Neural progenitor cell (in vitro differentiated cells): ENCODE measurements at regions not wholly inside any gene's neighbourhood (a gene's known extent, or its start where the extent isn't known, plus 50 kb on each side); places are given as distances from the start of the nearest gene placed in this dataset.

ENCODE experiments used
- DNase-seq: peaks from one replicate; pipeline ENCODE4 v3.0.0-alpha.2; 2016; ENCODE audit warnings: low spot score
- H2AFZ ChIP-seq: fragments of 200-600 bp; sonication (generic); replicated peaks from 2 replicates; pipeline ENCODE4 v1.6.1; 2016; ENCODE audit warnings: antibody characterized with exemption
- H3F3A ChIP-seq: fragments of 200-600 bp; sonication (generic); 2 replicates; pipeline ENCODE4 v1.6.1; 2016; ENCODE audit warnings: antibody characterized with exemption, low read depth
- H3K27ac ChIP-seq: fragments of 200-600 bp; sonication (generic); 2 replicates; pipeline ENCODE4 v1.5.1; 2016; ENCODE audit warnings: mild to moderate bottlenecking
- H3K27me3 ChIP-seq: fragments of 200-600 bp; sonication (generic); 2 replicates; pipeline ENCODE4 v1.6.1; 2016; ENCODE audit warnings: mild to moderate bottlenecking, moderate library complexity
- H3K36me3 ChIP-seq: fragments of 200-600 bp; sonication (generic); 2 replicates; pipeline ENCODE4 v1.5.1; 2016
- H3K4me1 ChIP-seq: fragments of 200-600 bp; sonication (generic); 2 replicates; pipeline ENCODE4 v1.6.1; 2016; ENCODE audit warnings: mixed run types
- H3K4me2 ChIP-seq: fragments of 200-600 bp; sonication (generic); 2 replicates; pipeline ENCODE4 v1.6.1; 2016
- H3K4me3 ChIP-seq: fragments of 200-600 bp; sonication (generic); 2 replicates; pipeline ENCODE4 v1.5.1; 2016
- H3K79me2 ChIP-seq: fragments of 200-600 bp; sonication (generic); 2 replicates; pipeline ENCODE4 v1.6.1; 2016; ENCODE audit warnings: low read depth
- H3K9ac ChIP-seq: fragments of 200-600 bp; sonication (generic); 2 replicates; pipeline ENCODE4 v1.6.1; 2016
- H3K9me3 ChIP-seq: fragments of 200-600 bp; sonication (generic); 2 replicates; pipeline ENCODE4 v1.5.1; 2016; ENCODE audit warnings: low read depth
- H4K20me1 ChIP-seq: fragments of 200-600 bp; sonication (generic); 2 replicates; pipeline ENCODE4 v1.6.1; 2016; ENCODE audit warnings: low read depth
- H3K27ac Mint-ChIP-seq: 3 replicates; pipeline ENCODE4 v1.8.0; 2021; ENCODE audit warnings: mixed read lengths
- H3K27me3 Mint-ChIP-seq: 2 replicates; pipeline ENCODE4 v1.8.0; 2022; ENCODE audit warnings: low read depth, mild to moderate bottlenecking, inconsistent platforms, moderate library complexity, mixed read lengths; ENCODE audit not compliant: insufficient read depth
- H3K36me3 Mint-ChIP-seq: 3 replicates; pipeline ENCODE4 v1.8.0; 2021; ENCODE audit warnings: mixed read lengths
- H3K4me1 Mint-ChIP-seq: 3 replicates; pipeline ENCODE4 v1.8.0; 2021; ENCODE audit warnings: mixed read lengths
- H3K4me3 Mint-ChIP-seq: 3 replicates; pipeline ENCODE4 v1.8.0; 2021; ENCODE audit warnings: mild to moderate bottlenecking, moderate library complexity, mixed read lengths
- H3K9me3 Mint-ChIP-seq: 3 replicates; pipeline ENCODE4 v1.8.0; 2020; ENCODE audit warnings: mixed read lengths
- EZH2 ChIP-seq: fragments of 200-600 bp; sonication (generic); IDR thresholded peaks from 2 replicates; pipeline ENCODE4 v1.6.1; 2017; ENCODE audit warnings: antibody characterized with exemption, mild to moderate bottlenecking, moderate library complexity
- EZH2phosphoT487 ChIP-seq: fragments of 200-600 bp; sonication (generic); IDR thresholded peaks from 2 replicates; pipeline ENCODE4 v1.6.1; 2017; ENCODE audit warnings: antibody characterized with exemption
- TF ChIP-seq, protein P1 (sequence below): fragments of 200-600 bp; sonication (generic); IDR thresholded peaks from 2 replicates; pipeline ENCODE4 v1.5.1; 2017; ENCODE audit warnings: antibody characterized with exemption, mild to moderate bottlenecking

- H3F3A ChIP-seq = peaks cover 15% of the 10 kb centered on the region
- Mint-ChIP-seq H3K36me3 (peaks cover 6% of the 10 kb centered on the region), H3K4me1 (peaks cover 22% of the 10 kb centered on the region), H3K4me3 (no peak overlapping the region), H3K9me3 (peaks cover 9% of the 10 kb centered on the region), H3K27me3 (peaks cover 2% of the 10 kb centered on the region), H3K27ac (no peak overlapping the region)
- DNase-seq = no peak
- no peak overlapping the region for H2AFZ ChIP-seq
- TF ChIP-seq EZH2 (no peak), EZH2phosphoT487 (no peak)
- TF ChIP-seq, protein P1, sequence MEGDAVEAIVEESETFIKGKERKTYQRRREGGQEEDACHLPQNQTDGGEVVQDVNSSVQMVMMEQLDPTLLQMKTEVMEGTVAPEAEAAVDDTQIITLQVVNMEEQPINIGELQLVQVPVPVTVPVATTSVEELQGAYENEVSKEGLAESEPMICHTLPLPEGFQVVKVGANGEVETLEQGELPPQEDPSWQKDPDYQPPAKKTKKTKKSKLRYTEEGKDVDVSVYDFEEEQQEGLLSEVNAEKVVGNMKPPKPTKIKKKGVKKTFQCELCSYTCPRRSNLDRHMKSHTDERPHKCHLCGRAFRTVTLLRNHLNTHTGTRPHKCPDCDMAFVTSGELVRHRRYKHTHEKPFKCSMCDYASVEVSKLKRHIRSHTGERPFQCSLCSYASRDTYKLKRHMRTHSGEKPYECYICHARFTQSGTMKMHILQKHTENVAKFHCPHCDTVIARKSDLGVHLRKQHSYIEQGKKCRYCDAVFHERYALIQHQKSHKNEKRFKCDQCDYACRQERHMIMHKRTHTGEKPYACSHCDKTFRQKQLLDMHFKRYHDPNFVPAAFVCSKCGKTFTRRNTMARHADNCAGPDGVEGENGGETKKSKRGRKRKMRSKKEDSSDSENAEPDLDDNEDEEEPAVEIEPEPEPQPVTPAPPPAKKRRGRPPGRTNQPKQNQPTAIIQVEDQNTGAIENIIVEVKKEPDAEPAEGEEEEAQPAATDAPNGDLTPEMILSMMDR = no peak
- H3K27me3 ChIP-seq = no peaks in the 10 kb centered on the region
- no peak overlapping the region for H3K9ac ChIP-seq
- no peaks in the 10 kb centered on the region for H3K36me3 ChIP-seq
- no peaks in the 10 kb centered on the region for H3K79me2 ChIP-seq
- peaks cover 39% of the 10 kb centered on the region for H3K4me1 ChIP-seq
- peaks cover 13% of the 10 kb centered on the region for H4K20me1 ChIP-seq
- H3K4me3 ChIP-seq = no peak overlapping the region
- no peak overlapping the region for H3K27ac ChIP-seq
- peaks cover 3% of the 10 kb centered on the region for H3K9me3 ChIP-seq
- no peak overlapping the region for H3K4me2 ChIP-seq
Observed at GRCh38 chr12:66765204-66765603, 86.3 kb upstream of the GRIP1 start.

DNA sequence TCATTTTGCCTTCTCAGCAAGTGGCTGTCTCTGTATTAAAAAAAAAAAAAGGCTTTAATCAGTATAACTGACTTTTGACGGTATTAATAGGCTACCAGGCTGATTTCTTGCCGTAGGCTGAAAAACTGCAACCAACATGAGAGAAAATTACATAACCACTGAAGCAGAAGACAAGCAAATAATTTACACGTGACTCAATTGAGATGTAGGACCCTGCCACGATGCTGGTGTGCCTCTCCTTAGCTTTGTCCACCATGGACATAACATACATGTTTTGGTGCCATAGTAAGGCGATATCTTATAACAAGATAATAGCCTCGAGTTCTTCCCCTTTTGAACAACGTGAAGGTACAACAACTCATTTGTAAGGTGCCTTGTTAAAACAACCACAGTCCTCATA lies 88.7 kb upstream of the GRIP1 start:
- Histone ChIP-seq H3K4me3 (peak overlapping the region; percentile 6), H3K9me3 (no peaks in the 10 kb centered on the region), H3K36me3 (no peaks in the 10 kb centered on the region), H4K20me1 (peaks cover 13% of the 10 kb centered on the region), H3K27ac (no peak overlapping the region), H3K4me2 (peak overlapping the region; percentile 64), H3K27me3 (no peaks in the 10 kb centered on the region), H3F3A (peaks cover 15% of the 10 kb centered on the region), H3K79me2 (no peaks in the 10 kb centered on the region), H2AFZ (no peak overlapping the region), H3K9ac (no peak overlapping the region), H3K4me1 (peaks cover 39% of the 10 kb centered on the region)
- Mint-ChIP-seq H3K27me3 (peaks cover 2% of the 10 kb centered on the region), H3K27ac (peak overlapping the region; percentile 26), H3K4me1 (peaks cover 22% of the 10 kb centered on the region), H3K36me3 (no peaks in the 10 kb centered on the region), H3K4me3 (no peak overlapping the region), H3K9me3 (no peaks in the 10 kb centered on the region)
- no peak for DNase-seq
- TF ChIP-seq EZH2 (no peak), EZH2phosphoT487 (no peak)
- TF ChIP-seq, protein P1 = no peak

- no peak overlapping the region for H3K9ac ChIP-seq
- H3K27ac ChIP-seq = no peak overlapping the region
Observed at GRCh38 chr12:66768293-66768692, 89.4 kb upstream of the GRIP1 start.

More at GRCh38 chr12:66768293-66768692, 89.4 kb upstream of the GRIP1 start:
- no peaks in the 10 kb centered on the region for H3K36me3 Mint-ChIP-seq
- H3K36me3 ChIP-seq = no peaks in the 10 kb centered on the region
- H2AFZ ChIP-seq = no peak overlapping the region
- H3K9me3 ChIP-seq = no peaks in the 10 kb centered on the region
- no peaks in the 10 kb centered on the region for H3K27me3 ChIP-seq
- H3K4me1 Mint-ChIP-seq = peaks cover 18% of the 10 kb centered on the region
- H3K27me3 Mint-ChIP-seq = peaks cover 2% of the 10 kb centered on the region
- H4K20me1 ChIP-seq = peaks cover 13% of the 10 kb centered on the region
- peaks cover 37% of the 10 kb centered on the region for H3K4me1 ChIP-seq
- no peak overlapping the region for H3K4me3 ChIP-seq
- H3K4me2 ChIP-seq = no peak overlapping the region
- no peak for DNase-seq
- no peak overlapping the region for H3K4me3 Mint-ChIP-seq
- TF ChIP-seq EZH2phosphoT487 = no peak
- TF ChIP-seq, protein P1 = no peak
- no peak overlapping the region for H3K27ac Mint-ChIP-seq
- peaks cover 15% of the 10 kb centered on the region for H3F3A ChIP-seq
- no peaks in the 10 kb centered on the region for H3K79me2 ChIP-seq
- no peaks in the 10 kb centered on the region for H3K9me3 Mint-ChIP-seq
